ENCODE measurements at regions not wholly inside any gene's neighbourhood (a gene's known extent, or its start where the extent isn't known, plus 50 kb on each side); places are given as distances from the start of the nearest gene placed in this dataset.

DNA sequence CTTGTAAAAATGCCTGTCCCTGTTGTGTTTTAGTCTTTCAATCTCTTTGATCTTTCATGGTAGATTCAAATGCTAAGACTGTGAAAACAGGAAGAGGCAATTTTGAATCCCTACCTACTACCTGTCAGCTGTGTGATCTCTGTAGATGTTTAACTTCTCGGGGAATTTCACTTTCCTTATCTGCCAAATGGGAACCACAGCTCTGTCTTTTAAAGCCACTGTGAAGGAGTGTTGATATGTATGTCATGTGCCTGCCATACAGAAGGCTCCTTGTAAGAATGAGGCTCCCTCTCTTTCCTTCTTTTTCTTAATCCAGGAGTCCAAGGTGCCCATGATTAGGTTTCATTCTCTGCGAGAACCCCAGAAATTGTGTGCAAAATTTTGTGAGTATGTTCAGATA is 139.6 kb upstream of the ADAMTS9 start:
- no peak for TF ChIP-seq POLR2A (IDR thresholded peaks at IDR 0.05; ENCODE audit: low read length)
- no peak for TF ChIP-seq GATA1 (IDR thresholded peaks at IDR 0.05; ENCODE audit: low read depth, low read length)
